ENCODE measurements at regions not wholly inside any gene's neighbourhood (a gene's known extent, or its start where the extent isn't known, plus 50 kb on each side); places are given as distances from the start of the nearest gene placed in this dataset.

- TF ChIP-seq CTCF (IDR thresholded peaks at IDR 0.05) = no peak
- no peak for TF ChIP-seq ZFX (IDR thresholded peaks at IDR 0.05; ENCODE audit: borderline replicate concordance)
Measured at GRCh38 chr6:81293896-81294295, 458.6 kb downstream of the TENT5A start.

Measured in 22Rv1 (cell line).